H9 (cell line): ENCODE measurements at regions not wholly inside any gene's neighbourhood (a gene's known extent, or its start where the extent isn't known, plus 50 kb on each side); places are given as distances from the start of the nearest gene placed in this dataset.

Source experiments
- DNase-seq: peaks from one replicate; pipeline ENCODE4 v3.0.0-alpha.2; 2017
- H2AFZ ChIP-seq: one replicate; pipeline ENCODE4 v1.6.1; 2013; ENCODE audit warnings: mild to moderate bottlenecking, low read length, control low read depth, moderate library complexity
- H2AK5ac ChIP-seq: 2 replicates; pipeline ENCODE4 v1.6.1; 2013; ENCODE audit warnings: low read length, control low read depth, mixed read lengths; ENCODE audit not compliant: insufficient read length
- H2BK120ac ChIP-seq: one replicate; pipeline ENCODE4 v1.6.1; 2013; ENCODE audit warnings: low read depth, mild to moderate bottlenecking, low read length, control low read depth, inconsistent platforms; ENCODE audit not compliant: poor library complexity, severe bottlenecking
- H2BK12ac ChIP-seq: 2 replicates; pipeline ENCODE4 v1.6.1; 2013; ENCODE audit warnings: low read length, control low read depth, mixed read lengths, low read depth; ENCODE audit not compliant: insufficient read length
- H2BK15ac ChIP-seq: 2 replicates; pipeline ENCODE4 v1.6.1; 2013; ENCODE audit warnings: low read depth, low read length, control low read depth
- H2BK20ac ChIP-seq: one replicate; pipeline ENCODE4 v1.6.1; 2013; ENCODE audit warnings: low read depth, mild to moderate bottlenecking, low read length, control low read depth, inconsistent platforms; ENCODE audit not compliant: poor library complexity, severe bottlenecking
- H2BK5ac ChIP-seq: 2 replicates; pipeline ENCODE4 v1.6.1; 2013; ENCODE audit warnings: low read length, control low read depth, mixed read lengths; ENCODE audit not compliant: insufficient read length
- H3K14ac ChIP-seq: 2 replicates; pipeline ENCODE4 v1.6.1; 2013; ENCODE audit warnings: low read length, control low read depth; ENCODE audit not compliant: insufficient read depth
- H3K18ac ChIP-seq: 2 replicates; pipeline ENCODE4 v1.6.1; 2013; ENCODE audit warnings: low read depth, mild to moderate bottlenecking, mixed read lengths, low read length, control low read depth; ENCODE audit not compliant: insufficient read length
- H3K23ac ChIP-seq: 2 replicates; pipeline ENCODE4 v1.6.1; 2013; ENCODE audit warnings: low read length, control low read depth, mixed read lengths, low read depth; ENCODE audit not compliant: insufficient read length
- H3K23me2 ChIP-seq: 2 replicates; pipeline ENCODE4 v1.6.1; 2013; ENCODE audit warnings: low read depth, mild to moderate bottlenecking, mixed read lengths, low read length, control low read depth; ENCODE audit not compliant: insufficient read length, poor library complexity, severe bottlenecking
- H3K27ac ChIP-seq: 2 replicates; pipeline ENCODE4 v1.5.1; 2013; ENCODE audit warnings: low read length, control low read depth, mixed read lengths, low read depth; ENCODE audit not compliant: insufficient read length
- H3K27me3 ChIP-seq: 2 replicates; pipeline ENCODE4 v1.6.1; 2013; ENCODE audit warnings: low read length, control low read depth, inconsistent platforms; ENCODE audit not compliant: insufficient read depth
- H3K4ac ChIP-seq: 2 replicates; pipeline ENCODE4 v1.6.1; 2013; ENCODE audit warnings: low read depth, mild to moderate bottlenecking, control low read depth, inconsistent platforms, low read length, moderate library complexity
- H3K4me1 ChIP-seq: 2 replicates; pipeline ENCODE4 v1.6.1; 2013; ENCODE audit warnings: low read length, control low read depth, inconsistent platforms; ENCODE audit not compliant: insufficient read depth
- H3K4me2 ChIP-seq: 2 replicates; pipeline ENCODE4 v1.6.1; 2013; ENCODE audit warnings: low read length, control low read depth, mixed read lengths; ENCODE audit not compliant: insufficient read length, insufficient read depth
- H3K56ac ChIP-seq: 2 replicates; pipeline ENCODE4 v1.6.1; 2013; ENCODE audit warnings: low read depth, mild to moderate bottlenecking, mixed read lengths, low read length, control low read depth; ENCODE audit not compliant: insufficient read length
- H3K79me1 ChIP-seq: 2 replicates; pipeline ENCODE4 v1.6.1; 2013; ENCODE audit warnings: low read depth, mild to moderate bottlenecking, moderate library complexity, low read length, control low read depth, inconsistent platforms; ENCODE audit not compliant: insufficient read depth, poor library complexity, severe bottlenecking
- H3K79me2 ChIP-seq: 2 replicates; pipeline ENCODE4 v1.6.1; 2013; ENCODE audit warnings: low read length, control low read depth, inconsistent platforms; ENCODE audit not compliant: insufficient read depth
- H3K9ac ChIP-seq: 2 replicates; pipeline ENCODE4 v1.6.1; 2013; ENCODE audit warnings: low read length, control low read depth, mixed read lengths; ENCODE audit not compliant: insufficient read length; ENCODE audit errors: extremely low read depth
- H3K9me3 ChIP-seq: one replicate; pipeline ENCODE4 v1.6.1; 2013; ENCODE audit warnings: low read depth, low read length, inconsistent platforms; ENCODE audit not compliant: control insufficient read depth
- H3T11ph ChIP-seq: one replicate; pipeline ENCODE4 v1.6.1; 2013; ENCODE audit warnings: mild to moderate bottlenecking, low read length, control low read depth, inconsistent platforms
- H4K20me1 ChIP-seq: one replicate; pipeline ENCODE4 v1.6.1; 2013; ENCODE audit not compliant: control insufficient read depth, insufficient read length, insufficient read depth
- H4K5ac ChIP-seq: 2 replicates; pipeline ENCODE4 v1.6.1; 2013; ENCODE audit warnings: low read depth, mild to moderate bottlenecking, mixed read lengths, low read length, control low read depth; ENCODE audit not compliant: insufficient read length
- H4K8ac ChIP-seq: replicated peaks from 2 replicates; pipeline ENCODE4 v1.6.1; 2013; ENCODE audit warnings: low read length, control low read depth, mixed read lengths, low read depth; ENCODE audit not compliant: insufficient read length
- H4K91ac ChIP-seq: 2 replicates; pipeline ENCODE4 v1.6.1; 2013; ENCODE audit warnings: low read depth, mild to moderate bottlenecking, moderate library complexity, mixed read lengths, low read length, control low read depth; ENCODE audit not compliant: insufficient read length
- H3K27ac Mint-ChIP-seq, 3 experiments: 2 replicates in 2 of 3; 3 replicates in 1 of 3; pipeline ENCODE4 v1.8.0; 2020 to 2021; ENCODE audit warnings: mixed read lengths in 3 of 3, mild to moderate bottlenecking in 1 of 3, moderate library complexity in 1 of 3
- H3K27me3 Mint-ChIP-seq: 2 replicates; pipeline ENCODE4 v1.8.0; 2021; ENCODE audit warnings: low read depth, mild to moderate bottlenecking, moderate library complexity, mixed read lengths
- H3K36me3 Mint-ChIP-seq, 3 experiments: 2 replicates in 2 of 3; 3 replicates in 1 of 3; pipeline ENCODE4 v1.8.0; 2020 to 2021; ENCODE audit warnings: low read depth in 3 of 3, mixed read lengths in 3 of 3; ENCODE audit not compliant: insufficient read depth in 1 of 3
- H3K4me1 Mint-ChIP-seq, 2 experiments: 2 replicates each; pipeline ENCODE4 v1.8.0; 2020; ENCODE audit warnings: mixed read lengths in 2 of 2
- H3K4me3 Mint-ChIP-seq, 2 experiments: 2 replicates in 1 of 2; 3 replicates in 1 of 2; pipeline ENCODE4 v1.8.0; 2020 to 2021; ENCODE audit warnings: mild to moderate bottlenecking in 2 of 2, mixed read lengths in 2 of 2, moderate library complexity in 1 of 2
- H3K9me3 Mint-ChIP-seq, 2 experiments: 2 replicates in 1 of 2; 3 replicates in 1 of 2; pipeline ENCODE4 v1.8.0; 2020; ENCODE audit warnings: mild to moderate bottlenecking in 2 of 2, mixed read lengths in 2 of 2, moderate library complexity in 1 of 2
- WGBS: extraction: QIAGEN DNeasy Blood & Tissue Kit; methylation state at CpG from one replicate; pipeline ENCODE4 v1.1.7; 2013; ENCODE audit warnings: missing lambda C conversion rate, low lambda C conversion rate, mixed read lengths; ENCODE audit not compliant: insufficient read length; ENCODE audit errors: extremely low coverage; 5-methylcytosine and 5-hydroxymethylcytosine counted together
- TF ChIP-seq, protein P1 (sequence below): fragments of 200-600 bp; sonication (generic); conservative IDR thresholded peaks from 3 replicates; pipeline ENCODE4 v1.8.0; 2021; ENCODE audit warnings: antibody characterized with exemption, mild to moderate bottlenecking

DNA sequence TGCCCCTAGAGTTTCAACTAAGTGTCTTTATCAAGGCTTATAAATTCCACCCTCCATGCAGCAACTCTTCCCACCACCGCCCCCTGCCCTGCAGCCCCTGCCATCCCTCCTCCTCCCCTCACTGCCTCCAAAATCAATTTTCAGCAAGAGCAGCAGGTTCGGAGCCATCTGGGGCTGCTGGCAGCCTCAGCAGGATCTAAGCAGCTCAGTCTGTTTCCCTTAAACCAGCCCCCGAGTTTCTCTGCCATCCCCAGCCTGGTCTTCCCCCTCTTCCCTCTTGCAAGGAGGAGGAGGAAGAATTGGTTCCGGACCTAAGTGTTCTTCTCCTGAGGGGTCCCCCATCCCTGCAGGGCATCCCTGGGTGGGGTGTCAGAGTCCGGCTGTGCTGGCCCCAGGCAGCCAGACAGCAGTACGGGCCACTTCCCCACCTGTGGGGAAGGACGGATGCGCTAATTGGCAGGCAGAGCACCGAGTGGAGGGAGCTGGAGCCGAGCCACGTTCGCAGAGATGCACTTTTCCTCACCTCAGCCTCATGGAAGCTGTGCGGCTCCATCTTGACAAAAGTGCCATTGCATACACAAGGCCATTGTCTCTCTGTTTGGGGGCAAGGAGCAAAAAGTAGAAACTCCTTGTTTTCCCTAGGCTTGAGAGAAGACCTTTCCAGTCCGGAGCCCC, 189.3 kb downstream of the KCNA5 start:
- Histone ChIP-seq H3K27me3 (no peaks in the 10 kb centered on the region), H4K8ac (no peak overlapping the region)
- no peak overlapping the region; a peak in 1 of 5 replicates for H3K4me3 Mint-ChIP-seq

More for the DNA sequence above, 189.3 kb downstream of the KCNA5 start:
- H3K14ac ChIP-seq, result no peak overlapping the region; the same call in 1 of the 2 replicates
- H2BK5ac ChIP-seq, result no peak overlapping the region
- no peaks in the 10 kb centered on the region for H3K23me2 ChIP-seq
- Mint-ChIP-seq H3K9me3 (peaks cover 10 to 18% of the 10 kb centered on the region in 2 experiments; a peak in 4 of 5 replicates), H3K27ac (no peak overlapping the region), H3K27me3 (peaks cover 37% of the 10 kb centered on the region), H3K36me3 (peaks cover 5 to 10% (median 5%) of the 10 kb centered on the region in 3 experiments; a peak in 6 of 7 replicates), H3K4me1 (0 out of 4 replicates have a peak, but pooled peaks cover 0 to 3% of the 10 kb centered on the region in 2 experiments)
- H3T11ph ChIP-seq, result no peak overlapping the region
- no peaks in the 10 kb centered on the region for H4K20me1 ChIP-seq
- TF ChIP-seq, protein P1, sequence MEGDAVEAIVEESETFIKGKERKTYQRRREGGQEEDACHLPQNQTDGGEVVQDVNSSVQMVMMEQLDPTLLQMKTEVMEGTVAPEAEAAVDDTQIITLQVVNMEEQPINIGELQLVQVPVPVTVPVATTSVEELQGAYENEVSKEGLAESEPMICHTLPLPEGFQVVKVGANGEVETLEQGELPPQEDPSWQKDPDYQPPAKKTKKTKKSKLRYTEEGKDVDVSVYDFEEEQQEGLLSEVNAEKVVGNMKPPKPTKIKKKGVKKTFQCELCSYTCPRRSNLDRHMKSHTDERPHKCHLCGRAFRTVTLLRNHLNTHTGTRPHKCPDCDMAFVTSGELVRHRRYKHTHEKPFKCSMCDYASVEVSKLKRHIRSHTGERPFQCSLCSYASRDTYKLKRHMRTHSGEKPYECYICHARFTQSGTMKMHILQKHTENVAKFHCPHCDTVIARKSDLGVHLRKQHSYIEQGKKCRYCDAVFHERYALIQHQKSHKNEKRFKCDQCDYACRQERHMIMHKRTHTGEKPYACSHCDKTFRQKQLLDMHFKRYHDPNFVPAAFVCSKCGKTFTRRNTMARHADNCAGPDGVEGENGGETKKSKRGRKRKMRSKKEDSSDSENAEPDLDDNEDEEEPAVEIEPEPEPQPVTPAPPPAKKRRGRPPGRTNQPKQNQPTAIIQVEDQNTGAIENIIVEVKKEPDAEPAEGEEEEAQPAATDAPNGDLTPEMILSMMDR, result no peak
- H4K91ac ChIP-seq, result no peak overlapping the region
- H2BK15ac ChIP-seq, result no peak overlapping the region
- H3K27ac ChIP-seq, result no peak overlapping the region
- no peak overlapping the region for H3K23ac ChIP-seq
- H3K9me3 ChIP-seq, result no peaks in the 10 kb centered on the region
- no peaks in the 10 kb centered on the region for H3K79me2 ChIP-seq
- H3K4me1 ChIP-seq, result no peaks in the 10 kb centered on the region
- no peak overlapping the region for H4K5ac ChIP-seq
- H2BK120ac ChIP-seq, result no peak overlapping the region
- no peak overlapping the region for H2BK20ac ChIP-seq
- no CpG with 5 or more reads among the region's 14 CpGs for WGBS
- H3K9ac ChIP-seq, result no peak overlapping the region
- no peak overlapping the region for H3K4me2 ChIP-seq
- H2BK12ac ChIP-seq, result no peak overlapping the region
- no peak overlapping the region for H3K4ac ChIP-seq
- H2AK5ac ChIP-seq, result no peak overlapping the region
- no peak for DNase-seq
- H3K79me1 ChIP-seq, result no peaks in the 10 kb centered on the region
- H2AFZ ChIP-seq, result no peak overlapping the region
- H3K56ac ChIP-seq, result no peak overlapping the region
- H3K18ac ChIP-seq, result no peak overlapping the region
